WTC11 (cell line): ENCODE measurements at regions not wholly inside any gene's neighbourhood (a gene's known extent, or its start where the extent isn't known, plus 50 kb on each side); places are given as distances from the start of the nearest gene placed in this dataset.
"Not testable (repeated sequence)": the region's sequence is repeated elsewhere in the genome, so short reads cannot be mapped to it uniquely, and the experiment has no call there.

Experiments
- ATAC-seq: fragments of 200-7000 bp; cut with Tn5 transposase; 2 replicates; pipeline ENCODE4 v1.10.0; 2021; ENCODE audit warnings: mild to moderate bottlenecking, moderate library complexity
- CTCF ChIA-PET: fragments of 300-600 bp; sonication (Branson Sonifier 250); formaldehyde crosslinking; loops from one replicate; lab custom pipeline; 2021; ENCODE audit warnings: antibody characterized with exemption; lab: Charles Lee
- POLR2A ChIA-PET: fragments of 350-600 bp; sonication (Branson Sonifier 250); formaldehyde crosslinking; loops from one replicate; lab custom pipeline; 2021; ENCODE audit warnings: antibody characterized with exemption; lab: Charles Lee
- DNase-seq: peaks from one replicate; pipeline ENCODE4 v3.0.0; 2021; ENCODE audit warnings: low spot score
- H3K27ac Mint-ChIP-seq: 2 replicates; pipeline ENCODE4 v1.8.0; 2021; ENCODE audit warnings: mixed read lengths
- H3K27me3 Mint-ChIP-seq: 2 replicates; pipeline ENCODE4 v1.8.0; 2021; ENCODE audit warnings: low read depth, mild to moderate bottlenecking, moderate library complexity, mixed read lengths
- H3K36me3 Mint-ChIP-seq: 2 replicates; pipeline ENCODE4 v1.8.0; 2021; ENCODE audit warnings: mixed read lengths
- H3K4me1 Mint-ChIP-seq: 2 replicates; pipeline ENCODE4 v1.8.0; 2022; ENCODE audit warnings: mixed read lengths
- H3K4me3 Mint-ChIP-seq: 2 replicates; pipeline ENCODE4 v1.8.0; 2021; ENCODE audit warnings: mild to moderate bottlenecking, moderate library complexity, mixed read lengths
- H3K9me3 Mint-ChIP-seq: 2 replicates; pipeline ENCODE4 v1.8.0; 2021; ENCODE audit warnings: mixed read lengths
- FOXK1 ChIP-seq: sonication (generic); formaldehyde crosslinking; IDR thresholded peaks from 2 replicates; pipeline ENCODE4 v1.8.0; 2022; ENCODE audit warnings: mild to moderate bottlenecking, moderate library complexity, missing genetic modification reagents
- FOXP1 ChIP-seq: sonication (generic); formaldehyde crosslinking; IDR thresholded peaks from 2 replicates; pipeline ENCODE4 v1.8.0; 2022; ENCODE audit warnings: missing genetic modification reagents, mild to moderate bottlenecking, moderate library complexity, borderline replicate concordance
- GABPB1 ChIP-seq: sonication (generic); formaldehyde crosslinking; IDR thresholded peaks from 2 replicates; pipeline ENCODE4 v1.8.1; 2023; ENCODE audit warnings: mild to moderate bottlenecking, missing genetic modification reagents
- HMGXB4 ChIP-seq: sonication (generic); formaldehyde crosslinking; IDR thresholded peaks from 2 replicates; pipeline ENCODE4 v1.8.1; 2023; ENCODE audit warnings: mild to moderate bottlenecking, moderate library complexity, missing genetic modification reagents
- JUN ChIP-seq: sonication (generic); formaldehyde crosslinking; IDR thresholded peaks from 2 replicates; pipeline ENCODE4 v1.8.0; 2023; ENCODE audit warnings: mild to moderate bottlenecking, missing genetic modification reagents
- NFE2L1 ChIP-seq: sonication (generic); formaldehyde crosslinking; IDR thresholded peaks from 2 replicates; pipeline ENCODE4 v1.8.1; 2023; ENCODE audit warnings: missing genetic modification reagents
- PRDM15 ChIP-seq: sonication (generic); formaldehyde crosslinking; IDR thresholded peaks from 2 replicates; pipeline ENCODE4 v1.8.0; 2022; ENCODE audit warnings: missing genetic modification reagents
- SP1 ChIP-seq: sonication (generic); formaldehyde crosslinking; conservative IDR thresholded peaks from 2 replicates; pipeline ENCODE4 v1.8.1; 2022; ENCODE audit warnings: missing genetic modification reagents
- STAT6 ChIP-seq: sonication (generic); formaldehyde crosslinking; conservative IDR thresholded peaks from 2 replicates; pipeline ENCODE4 v1.8.1; 2023; ENCODE audit warnings: mild to moderate bottlenecking, low read depth, missing genetic modification reagents, moderate library complexity
- TCF7 ChIP-seq: sonication (generic); formaldehyde crosslinking; IDR thresholded peaks from 2 replicates; pipeline ENCODE4 v1.8.0; 2022; ENCODE audit warnings: mild to moderate bottlenecking, low read depth, missing genetic modification reagents, moderate library complexity
- TEAD4 ChIP-seq: sonication (generic); formaldehyde crosslinking; IDR thresholded peaks from 2 replicates; pipeline ENCODE4 v1.8.0; 2022; ENCODE audit warnings: mild to moderate bottlenecking, missing genetic modification reagents
- ZNF121 ChIP-seq: sonication (generic); formaldehyde crosslinking; IDR thresholded peaks from 2 replicates; pipeline ENCODE4 v1.8.0; 2023; ENCODE audit warnings: missing genetic modification reagents
- ZNF512 ChIP-seq: sonication (generic); formaldehyde crosslinking; IDR thresholded peaks from 2 replicates; pipeline ENCODE4 v1.8.1; 2022; ENCODE audit warnings: missing genetic modification reagents, borderline replicate concordance
- TF ChIP-seq, protein P1 (sequence below): fragments of 250-450 bp; sonication (Bioruptor Pico); IDR thresholded peaks from 2 replicates; pipeline ENCODE4 v1.9.0; 2021; ENCODE audit warnings: mild to moderate bottlenecking
- TF ChIP-seq, protein P2 (sequence below): sonication (generic); formaldehyde crosslinking; IDR thresholded peaks from 2 replicates; pipeline ENCODE4 v1.8.0; 2023; ENCODE audit warnings: missing genetic modification reagents

GRCh38 chr7:92944633-92945032 lies 108.3 kb upstream of the CDK6 start:
- no peak for TF ChIP-seq FOXP1 (CRISPR knock-in tag)
- TF ChIP-seq, protein P1, sequence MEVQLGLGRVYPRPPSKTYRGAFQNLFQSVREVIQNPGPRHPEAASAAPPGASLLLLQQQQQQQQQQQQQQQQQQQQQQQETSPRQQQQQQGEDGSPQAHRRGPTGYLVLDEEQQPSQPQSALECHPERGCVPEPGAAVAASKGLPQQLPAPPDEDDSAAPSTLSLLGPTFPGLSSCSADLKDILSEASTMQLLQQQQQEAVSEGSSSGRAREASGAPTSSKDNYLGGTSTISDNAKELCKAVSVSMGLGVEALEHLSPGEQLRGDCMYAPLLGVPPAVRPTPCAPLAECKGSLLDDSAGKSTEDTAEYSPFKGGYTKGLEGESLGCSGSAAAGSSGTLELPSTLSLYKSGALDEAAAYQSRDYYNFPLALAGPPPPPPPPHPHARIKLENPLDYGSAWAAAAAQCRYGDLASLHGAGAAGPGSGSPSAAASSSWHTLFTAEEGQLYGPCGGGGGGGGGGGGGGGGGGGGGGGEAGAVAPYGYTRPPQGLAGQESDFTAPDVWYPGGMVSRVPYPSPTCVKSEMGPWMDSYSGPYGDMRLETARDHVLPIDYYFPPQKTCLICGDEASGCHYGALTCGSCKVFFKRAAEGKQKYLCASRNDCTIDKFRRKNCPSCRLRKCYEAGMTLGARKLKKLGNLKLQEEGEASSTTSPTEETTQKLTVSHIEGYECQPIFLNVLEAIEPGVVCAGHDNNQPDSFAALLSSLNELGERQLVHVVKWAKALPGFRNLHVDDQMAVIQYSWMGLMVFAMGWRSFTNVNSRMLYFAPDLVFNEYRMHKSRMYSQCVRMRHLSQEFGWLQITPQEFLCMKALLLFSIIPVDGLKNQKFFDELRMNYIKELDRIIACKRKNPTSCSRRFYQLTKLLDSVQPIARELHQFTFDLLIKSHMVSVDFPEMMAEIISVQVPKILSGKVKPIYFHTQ (CRISPR knock-in tag): no peak
- no peak for TF ChIP-seq HMGXB4 (CRISPR knock-in tag)
- TF ChIP-seq FOXK1: no peak
- no peak for TF ChIP-seq TEAD4
- TF ChIP-seq NFE2L1 (CRISPR knock-in tag): no peak
- no peak for TF ChIP-seq ZNF512
- TF ChIP-seq, protein P2, sequence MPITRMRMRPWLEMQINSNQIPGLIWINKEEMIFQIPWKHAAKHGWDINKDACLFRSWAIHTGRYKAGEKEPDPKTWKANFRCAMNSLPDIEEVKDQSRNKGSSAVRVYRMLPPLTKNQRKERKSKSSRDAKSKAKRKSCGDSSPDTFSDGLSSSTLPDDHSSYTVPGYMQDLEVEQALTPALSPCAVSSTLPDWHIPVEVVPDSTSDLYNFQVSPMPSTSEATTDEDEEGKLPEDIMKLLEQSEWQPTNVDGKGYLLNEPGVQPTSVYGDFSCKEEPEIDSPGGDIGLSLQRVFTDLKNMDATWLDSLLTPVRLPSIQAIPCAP (CRISPR knock-in tag): no peak
- no peak for TF ChIP-seq JUN (CRISPR knock-in tag)
- no peak for TF ChIP-seq PRDM15 (CRISPR knock-in tag)
- no peak for TF ChIP-seq GABPB1 (CRISPR knock-in tag)
- no peak for TF ChIP-seq ZNF121
- no peak for TF ChIP-seq SP1 (CRISPR knock-in tag)
- no peak for TF ChIP-seq TCF7 (CRISPR knock-in tag)
- no peak for TF ChIP-seq STAT6 (CRISPR knock-in tag)
- TF ChIP-seq, all 79 proteins: peak for 0
- POLR2A ChIA-PET: no interaction called here
- DNase-seq: no peak
- H3K4me3 Mint-ChIP-seq: no peak overlapping the region
- ATAC-seq: no peak
- CTCF ChIA-PET: interaction anchor here (0.6 kb wide), 1 partner anchor 346 kb away, joined by 3 read pairs; no protein-coding TSS in a partner anchor
- no peaks in the 10 kb centered on the region for H3K36me3 Mint-ChIP-seq
- H3K27ac Mint-ChIP-seq: no peak overlapping the region
- H3K27me3 Mint-ChIP-seq: no peaks in the 10 kb centered on the region; the same call in 1 of the 2 replicates
- no peaks in the 10 kb centered on the region for H3K9me3 Mint-ChIP-seq
- H3K4me1 Mint-ChIP-seq: no peaks in the 10 kb centered on the region

DNA sequence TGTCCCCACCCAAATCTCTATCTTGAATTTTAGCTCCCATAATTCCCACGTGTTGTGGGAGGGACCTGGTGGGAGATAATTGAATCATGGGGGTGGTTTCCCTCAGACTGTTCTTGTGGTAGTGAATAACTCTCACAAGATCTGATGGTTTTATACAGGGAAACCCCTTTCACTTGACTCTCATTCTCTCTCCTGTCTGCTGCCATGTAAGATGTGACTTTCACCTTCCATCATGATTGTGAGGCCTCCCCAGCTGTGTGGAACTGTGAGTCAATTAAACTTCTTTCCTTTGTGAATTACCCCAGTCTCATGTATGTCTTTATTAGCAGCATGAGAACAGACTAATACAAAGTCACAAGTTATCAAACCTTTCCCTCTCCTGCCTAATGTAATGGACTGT lies 106.3 kb upstream of the CDK6 start:
- H3K4me1 Mint-ChIP-seq, H3K9me3 Mint-ChIP-seq, CTCF ChIA-PET, DNase-seq, H3K36me3 Mint-ChIP-seq, H3K4me3 Mint-ChIP-seq, POLR2A ChIA-PET, H3K27me3 Mint-ChIP-seq, H3K27ac Mint-ChIP-seq, ATAC-seq: not testable (repeated sequence)
